HG03378 (cell line): ENCODE measurements at regions not wholly inside any gene's neighbourhood (a gene's known extent, or its start where the extent isn't known, plus 50 kb on each side); places are given as distances from the start of the nearest gene placed in this dataset.
A peak's percentile ranks its signal among the peaks of the same experiment; 100 is the strongest.

Experiments used
- ATAC-seq: cut with Tn5 transposase; IDR thresholded peaks from one replicate; pipeline ENCODE4 v1.9.1; 2021; ENCODE audit warnings: mild to moderate bottlenecking, moderate library complexity; ENCODE audit not compliant: unreplicated experiment

DNA sequence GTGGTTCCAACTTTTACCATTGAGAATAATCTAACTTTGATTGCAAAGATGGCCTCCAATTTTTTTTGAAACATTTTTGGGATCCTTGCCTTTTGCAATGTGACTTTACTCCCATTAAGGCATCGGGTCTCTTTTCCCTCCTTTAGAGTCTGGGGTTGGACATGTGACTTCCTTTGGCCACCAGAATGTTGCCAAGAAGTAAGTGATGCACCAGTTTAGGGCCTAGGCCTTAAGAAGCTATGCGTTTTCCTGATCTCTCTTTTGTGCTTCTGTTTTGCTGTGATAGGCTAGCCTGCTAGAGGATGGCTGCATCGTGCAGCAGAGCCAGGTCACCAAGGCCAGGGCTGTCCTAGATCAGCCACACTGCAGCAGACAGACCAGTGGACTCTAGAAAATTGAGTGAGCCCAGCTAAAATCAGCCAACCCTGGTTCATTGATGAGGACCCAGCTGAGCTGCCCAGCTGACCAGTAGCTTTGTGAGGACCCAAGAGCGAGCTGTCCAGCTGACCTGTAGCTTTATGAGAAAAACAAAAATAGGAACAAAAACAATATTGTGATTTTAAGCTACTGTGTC is 594.0 kb upstream of the JAG1 start:
- ATAC-seq = peak; percentile 10

DNA sequence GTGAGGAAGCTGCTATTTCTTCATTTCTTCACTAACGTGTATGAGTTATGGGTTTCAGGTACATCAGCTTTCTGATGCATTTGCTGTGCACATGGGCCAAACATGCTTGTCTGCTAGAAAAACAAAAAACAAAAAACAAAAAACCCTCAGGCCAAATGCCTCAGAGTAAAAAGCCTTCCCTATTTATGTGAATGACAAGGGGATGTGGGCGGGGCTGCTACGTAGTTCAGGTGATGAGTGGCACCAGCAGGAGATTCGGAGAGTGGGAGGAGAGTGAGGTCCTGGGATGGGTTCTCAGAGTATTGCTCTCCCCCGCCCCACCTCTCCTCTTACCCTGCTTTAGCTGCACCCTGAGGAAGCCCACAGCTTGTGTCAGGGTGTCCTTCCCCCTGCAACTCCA is 596.8 kb upstream of the JAG1 start:
- ATAC-seq = no peak

DNA sequence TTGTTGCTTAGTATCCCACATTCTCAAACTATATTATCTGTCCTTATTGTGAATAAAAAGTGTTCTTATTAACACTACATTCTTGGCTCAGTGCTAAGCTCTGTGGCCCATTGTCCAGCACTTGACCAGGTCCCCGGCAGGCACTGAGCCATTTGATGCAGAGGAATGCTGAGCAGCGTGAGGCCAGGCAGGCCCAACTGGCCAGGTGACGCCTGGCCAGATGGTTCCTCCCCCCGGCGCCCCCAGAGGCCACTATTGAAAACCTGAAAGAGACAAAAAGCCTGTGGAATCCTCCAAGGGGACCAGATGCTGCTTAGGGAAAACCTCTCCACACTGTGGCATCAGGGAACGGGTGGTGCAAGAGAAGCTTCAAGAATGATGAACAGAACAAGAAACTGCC is 597.5 kb upstream of the JAG1 start:
- ATAC-seq = no peak

DNA sequence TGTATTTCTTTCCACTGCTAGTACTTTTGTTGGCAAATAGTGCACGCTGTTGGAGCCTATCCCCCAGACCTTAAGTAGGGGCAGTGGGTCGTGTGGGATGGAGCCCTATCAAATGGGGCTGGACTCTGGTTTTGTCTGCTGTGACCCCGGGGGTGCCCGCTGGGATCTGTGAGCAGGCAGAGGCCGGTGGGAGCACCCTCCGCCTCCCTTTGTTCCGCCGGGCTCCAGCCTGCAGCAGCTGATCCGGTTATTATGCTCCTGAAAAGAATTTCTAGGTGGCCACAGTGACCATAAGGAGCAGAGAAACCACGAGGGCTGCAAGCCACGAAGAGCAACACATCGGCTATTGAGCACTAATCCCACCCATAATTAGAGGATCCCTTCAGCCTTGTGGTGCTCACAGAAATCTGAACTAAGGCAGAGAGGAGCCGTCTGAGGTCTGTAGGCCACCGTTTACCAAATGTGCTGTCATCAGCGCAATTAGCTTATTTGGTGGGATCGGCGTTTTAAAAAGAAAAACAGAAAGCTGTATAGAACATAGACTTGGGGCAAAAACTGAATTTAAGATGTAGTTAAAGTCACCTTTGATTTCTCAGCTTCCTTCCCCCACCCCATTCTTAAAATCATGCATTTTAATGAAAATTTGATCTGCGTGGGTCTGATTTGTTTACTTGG is 598.3 kb upstream of the JAG1 start:
- ATAC-seq = no peak

DNA sequence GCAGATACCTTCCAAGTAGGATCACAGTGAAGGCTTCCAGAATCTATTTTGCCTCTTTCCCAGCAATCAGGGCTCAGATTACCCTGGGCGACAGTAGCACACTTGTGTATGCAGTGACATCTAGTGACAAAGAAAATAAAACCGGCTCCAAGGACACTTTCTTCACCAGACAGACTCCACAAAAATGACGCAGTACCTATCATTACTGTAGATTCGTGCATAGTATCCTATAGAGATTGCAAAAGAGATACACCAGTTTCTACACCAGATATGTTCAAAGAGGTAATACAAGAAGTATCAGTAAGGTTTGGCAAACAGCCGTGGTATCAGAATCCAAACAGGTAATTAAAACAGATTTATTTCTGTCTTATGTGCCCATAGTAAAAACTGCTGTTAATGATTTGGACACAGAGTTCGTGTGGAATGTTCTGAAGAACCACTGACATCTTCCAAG is 600.4 kb upstream of the JAG1 start:
- ATAC-seq = peak; percentile 64

DNA sequence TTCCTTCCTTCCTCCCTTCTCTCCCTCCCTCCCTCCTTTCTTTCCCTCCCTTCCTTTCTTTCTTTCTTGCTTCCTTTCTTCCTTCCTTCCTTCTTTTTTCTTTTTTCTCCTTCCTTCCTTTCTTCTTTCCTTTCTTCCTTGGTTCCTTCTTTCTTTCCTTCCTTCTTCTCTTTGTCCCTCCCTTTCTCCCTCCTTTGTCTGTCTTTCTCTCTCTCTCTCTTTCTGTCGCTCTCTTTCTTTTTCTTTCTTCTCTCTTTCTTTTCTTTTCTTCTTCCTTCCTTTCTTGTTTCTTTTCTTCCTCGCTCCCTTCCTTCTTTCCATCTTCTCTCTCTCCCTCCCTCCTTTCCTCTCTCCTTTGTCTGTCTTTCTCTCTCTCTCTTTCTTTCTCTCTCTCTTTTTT is 601.9 kb upstream of the JAG1 start:
- no peak for ATAC-seq

DNA sequence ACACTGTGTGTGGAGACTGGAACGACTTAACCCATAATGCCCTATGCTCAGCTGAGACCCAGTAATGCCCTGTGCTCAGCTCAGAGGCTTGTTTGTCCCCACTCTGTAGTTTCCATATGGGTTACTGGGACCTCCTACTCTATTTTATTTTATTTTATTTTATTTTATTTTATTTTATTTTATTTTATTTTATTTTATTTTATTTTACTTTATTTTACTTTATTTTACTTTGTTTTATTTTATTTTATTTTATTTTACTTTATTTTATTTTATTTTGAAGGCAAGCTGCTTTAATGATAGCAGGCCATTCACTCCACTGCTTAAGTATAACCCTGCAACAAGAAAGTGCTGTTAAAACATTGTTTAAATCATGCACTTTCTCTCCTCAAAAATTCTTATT is 603.4 kb upstream of the JAG1 start:
- ATAC-seq = no peak

DNA sequence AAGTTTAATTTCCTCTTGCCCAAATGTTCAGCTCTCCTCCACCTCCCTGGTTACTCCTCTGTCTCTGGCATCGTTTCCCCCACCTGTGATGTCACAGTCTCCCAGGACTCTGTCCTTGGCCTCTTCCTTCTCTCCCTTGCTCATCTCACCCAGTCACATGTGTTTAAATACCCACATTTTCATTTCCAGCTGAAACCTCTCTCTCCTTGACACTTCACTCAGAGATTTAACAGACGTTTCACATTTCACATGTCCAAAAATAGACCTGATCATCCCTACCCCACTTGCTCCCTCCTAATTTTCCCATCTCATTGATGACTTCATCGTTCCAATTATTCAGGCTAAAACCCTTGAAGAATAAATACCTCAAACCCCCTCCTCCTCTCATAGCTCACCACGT is 604.1 kb upstream of the JAG1 start:
- ATAC-seq = no peak

DNA sequence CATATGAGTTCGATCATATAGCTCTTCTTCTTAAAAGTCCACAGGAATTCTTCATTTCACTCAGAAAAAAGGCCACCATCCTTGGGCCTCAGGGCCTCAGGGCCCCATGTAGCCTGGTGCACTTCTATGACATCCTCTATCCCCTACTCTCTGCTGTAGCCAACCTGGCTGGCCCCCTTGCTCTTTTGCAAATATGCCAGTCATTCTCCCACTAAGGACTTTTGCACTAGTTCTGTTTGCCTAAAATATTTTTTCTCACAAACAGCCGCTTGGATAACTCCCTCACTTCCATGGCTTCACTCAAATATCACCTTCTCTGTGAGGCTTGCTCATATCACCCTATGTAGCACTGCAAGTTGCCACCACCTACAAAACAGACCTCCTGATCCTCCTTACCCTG is 604.7 kb upstream of the JAG1 start:
- no peak for ATAC-seq

DNA sequence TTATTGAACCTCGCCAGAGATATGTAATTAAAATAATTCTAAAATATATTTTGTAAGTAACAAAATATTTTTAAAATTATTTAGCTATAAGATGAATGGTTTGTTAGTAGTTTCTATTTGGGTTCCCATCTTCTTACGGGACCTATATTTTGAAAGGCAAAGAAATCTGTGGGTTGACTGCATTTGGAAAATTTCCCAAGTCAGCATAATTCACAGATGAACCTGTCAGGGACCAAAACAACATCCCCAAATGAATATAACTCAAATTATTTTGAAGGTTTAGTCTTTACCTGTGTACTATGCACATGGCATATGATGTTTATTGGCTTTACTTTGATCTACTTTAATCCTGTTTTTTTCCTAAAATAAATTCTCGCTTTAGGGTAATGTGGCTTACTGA is 607.4 kb upstream of the JAG1 start:
- no peak for ATAC-seq

DNA sequence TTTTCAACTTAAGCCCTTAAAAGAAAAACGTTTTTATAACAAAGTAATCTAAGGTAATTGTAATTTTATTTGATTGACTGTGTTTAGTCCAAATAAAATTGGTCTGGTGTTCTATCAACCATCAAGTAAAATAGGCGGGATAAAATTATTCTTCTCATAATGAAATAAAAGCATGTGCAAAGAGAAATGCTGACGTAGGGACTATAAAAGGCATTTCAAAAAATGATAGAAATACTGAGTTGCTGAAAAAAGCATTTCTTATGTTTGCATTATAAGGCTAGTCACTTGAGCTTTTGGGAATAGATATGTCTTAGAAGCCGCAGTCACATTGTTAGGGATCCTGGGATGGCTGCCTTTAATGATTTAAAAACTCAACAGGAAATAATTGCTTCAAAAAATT is 608.0 kb upstream of the JAG1 start:
- no peak for ATAC-seq

DNA sequence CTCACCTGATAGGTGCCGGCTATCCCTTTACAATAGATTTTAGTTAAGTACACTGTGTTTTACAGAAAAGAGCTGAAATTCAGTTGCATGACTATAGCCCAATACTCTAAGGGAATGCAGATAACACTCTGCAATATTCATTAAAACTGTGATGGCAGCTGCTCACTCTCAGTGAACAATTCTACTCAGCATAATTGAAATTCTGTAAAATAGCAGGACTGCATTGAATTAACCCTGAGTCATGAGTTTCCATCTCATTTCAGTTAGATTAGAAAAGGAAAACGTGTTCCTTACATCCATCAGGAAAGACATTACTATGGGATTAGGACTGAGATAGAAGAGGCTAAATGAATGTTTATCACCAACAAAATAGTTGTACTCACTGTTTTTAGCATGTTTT is 613.3 kb upstream of the JAG1 start:
- no peak for ATAC-seq

DNA sequence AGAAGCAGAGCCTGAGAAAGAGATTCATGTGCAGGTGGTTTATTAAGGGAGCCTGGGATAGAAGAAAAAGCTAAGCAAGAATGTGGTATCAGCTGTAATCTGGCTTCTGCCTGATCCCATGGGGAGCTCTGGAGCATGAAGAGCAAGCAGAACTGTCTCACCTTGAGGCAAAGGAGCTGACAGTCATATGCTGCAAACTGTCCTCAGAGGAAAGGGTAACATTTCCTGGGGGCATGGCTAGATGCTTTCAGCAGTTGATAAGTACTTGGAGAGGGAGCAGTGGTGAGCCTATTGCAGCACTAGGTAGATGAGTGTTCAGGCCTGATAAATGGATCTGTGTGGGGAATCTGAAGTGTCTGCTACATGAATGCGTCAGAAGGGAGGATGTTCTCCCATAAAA is 621.5 kb upstream of the BTBD3 start:
- ATAC-seq = no peak

DNA sequence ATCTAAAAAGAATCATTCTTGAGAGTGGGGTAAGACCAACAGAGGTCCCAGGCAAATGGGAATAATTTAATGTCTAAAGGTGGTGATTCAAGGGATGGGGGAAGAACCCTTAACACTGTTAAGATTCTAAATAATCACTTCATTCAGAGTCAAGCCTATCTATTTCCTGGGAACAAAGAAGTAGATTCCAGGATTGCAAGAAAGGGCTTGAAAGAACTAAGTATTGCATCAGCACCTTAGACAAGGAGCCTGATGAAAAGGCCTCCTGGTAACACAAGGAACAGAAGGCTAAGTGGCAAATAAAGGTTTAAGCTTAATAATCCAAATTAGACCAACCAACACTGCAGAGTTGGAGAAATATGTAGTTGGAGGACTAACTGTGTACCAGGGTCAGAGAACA is 620.7 kb upstream of the BTBD3 start:
- no peak for ATAC-seq

DNA sequence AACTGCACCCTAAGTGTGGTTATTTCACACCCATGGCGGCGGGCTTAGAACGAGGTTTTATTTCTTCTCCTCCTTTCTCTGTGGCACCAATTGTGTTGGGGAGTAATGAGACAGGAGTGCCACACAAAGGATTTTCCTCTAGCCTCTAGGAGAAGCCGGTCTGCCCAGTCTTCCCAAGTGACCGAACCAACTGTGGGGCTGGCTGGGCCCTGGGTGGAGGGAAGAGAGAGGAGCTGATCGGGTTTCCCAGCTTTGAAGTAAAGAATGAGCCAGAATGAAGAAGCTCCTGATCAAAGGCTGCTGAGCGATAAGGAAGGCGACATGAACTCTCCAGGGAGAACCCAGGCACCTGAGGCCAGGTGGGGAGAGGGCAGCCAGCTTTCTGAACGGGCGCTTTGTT is 616.0 kb upstream of the BTBD3 start:
- ATAC-seq = no peak

DNA sequence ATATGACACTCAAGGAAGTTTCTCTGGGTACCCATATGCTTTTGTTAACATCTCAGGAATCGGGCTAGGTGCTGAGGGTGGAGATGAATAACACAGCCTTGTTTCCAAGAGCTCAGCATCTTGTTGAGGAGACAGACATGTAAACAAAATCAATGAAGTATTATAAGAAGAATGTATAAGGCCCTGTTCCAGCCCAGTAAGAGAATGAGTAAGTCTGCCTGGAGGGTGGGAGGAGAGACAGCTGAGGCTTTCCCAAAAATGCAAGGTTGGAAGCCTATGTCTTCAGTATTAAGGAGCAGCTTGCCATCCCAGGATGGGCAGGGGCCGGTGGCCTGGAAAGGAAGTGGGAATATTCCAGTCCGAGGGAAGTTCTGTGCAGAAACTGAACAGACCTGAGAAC is 615.3 kb upstream of the BTBD3 start:
- no peak for ATAC-seq

DNA sequence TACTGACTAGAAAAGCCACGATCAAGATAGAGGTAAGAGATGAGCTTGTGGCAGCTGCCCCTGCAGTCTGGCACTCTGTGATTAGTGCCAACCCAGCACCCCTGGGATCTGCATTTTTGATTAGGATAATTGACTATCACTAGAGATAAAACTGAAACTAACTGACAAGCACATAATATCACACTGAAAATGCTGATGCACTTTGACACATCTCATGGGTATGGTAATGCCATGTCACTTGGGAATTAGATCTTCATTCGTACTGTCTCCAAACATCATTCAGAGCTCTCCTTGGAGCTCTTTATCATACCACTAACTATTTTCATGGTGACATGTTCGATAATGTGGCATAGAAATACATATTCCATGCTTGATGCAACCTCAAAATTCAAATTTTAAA is 612.9 kb upstream of the BTBD3 start:
- ATAC-seq = no peak

DNA sequence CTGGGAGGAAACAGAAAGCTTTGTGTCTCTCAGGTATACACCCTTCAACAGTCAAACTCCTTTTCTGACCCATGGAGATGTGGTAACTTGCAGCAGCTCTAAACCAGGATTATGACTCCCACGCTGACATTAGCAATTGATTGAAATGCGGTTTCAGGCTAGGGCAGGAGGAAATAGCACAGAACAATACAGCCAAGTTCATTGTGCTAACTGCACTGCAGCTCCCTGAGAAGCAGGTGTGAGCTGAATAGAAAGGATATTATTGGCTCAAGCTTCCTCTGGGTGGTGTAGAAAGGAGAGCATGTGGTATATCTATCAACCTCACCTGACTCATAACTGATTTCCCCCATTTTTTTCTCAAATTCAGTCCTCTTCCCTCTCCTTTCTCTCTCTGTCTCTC is 612.3 kb upstream of the BTBD3 start:
- ATAC-seq = no peak

DNA sequence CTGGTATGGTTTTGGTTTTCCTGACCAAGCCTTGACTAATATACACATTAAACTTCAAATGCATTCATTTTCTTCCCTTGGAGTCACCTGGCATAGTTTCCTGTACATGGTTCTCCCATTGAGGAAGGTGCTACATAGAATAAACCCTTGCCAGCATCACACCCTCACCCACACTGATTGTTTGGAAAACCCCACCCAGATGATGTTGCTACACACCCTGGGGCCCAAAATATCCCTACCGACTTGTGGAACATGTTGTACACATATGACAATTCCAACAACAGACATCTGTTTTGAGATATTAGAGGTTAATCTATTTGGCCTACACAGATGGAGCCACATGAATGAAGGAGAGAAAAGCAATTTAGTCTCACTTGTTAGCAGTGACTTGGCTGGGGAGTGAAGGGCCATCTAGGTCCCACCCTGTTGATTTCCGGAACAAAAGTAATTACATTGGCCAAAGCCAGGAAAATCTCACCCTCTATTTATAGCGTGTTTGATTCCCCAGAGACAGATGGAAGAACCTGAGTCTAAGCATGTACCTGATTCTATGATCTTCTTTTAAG is 606.0 kb upstream of the BTBD3 start:
- ATAC-seq = no peak

DNA sequence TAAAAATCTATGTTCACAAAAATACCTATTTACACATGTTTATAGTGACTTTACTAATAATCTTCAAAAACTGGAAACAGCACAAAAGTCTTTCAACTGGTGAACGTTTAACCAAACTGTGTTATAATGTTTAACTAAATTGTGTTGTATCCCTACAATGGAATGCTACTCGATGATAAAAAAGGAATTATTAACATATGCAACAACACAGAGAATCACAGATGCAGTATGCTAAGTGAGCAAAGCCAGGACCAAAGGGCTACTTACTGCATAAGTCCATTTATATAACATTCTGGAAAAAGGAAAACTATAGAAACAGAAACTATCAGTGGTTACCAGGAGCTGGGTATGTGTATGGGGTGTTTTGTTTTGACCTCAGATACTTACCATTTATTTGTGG is 602.2 kb upstream of the BTBD3 start:
- no peak for ATAC-seq

DNA sequence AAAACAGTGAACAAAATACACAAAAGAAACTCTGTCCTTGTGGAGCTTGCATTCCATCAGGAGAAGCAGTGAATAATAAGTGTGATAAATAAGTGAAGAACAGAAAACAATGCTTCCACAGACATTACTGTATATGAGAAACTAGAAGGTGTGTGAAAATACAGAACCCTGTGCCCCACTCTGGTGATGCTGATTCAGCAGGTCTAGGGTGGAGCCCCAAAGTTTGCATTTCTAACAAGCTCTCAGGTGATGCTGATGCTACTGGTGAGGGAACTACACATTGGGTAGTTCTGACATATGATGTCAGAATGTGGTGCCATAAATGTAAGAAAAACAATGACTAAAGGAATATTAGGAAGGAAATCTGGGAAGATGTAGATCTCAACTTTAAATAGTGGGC is 601.4 kb upstream of the BTBD3 start:
- no peak for ATAC-seq

DNA sequence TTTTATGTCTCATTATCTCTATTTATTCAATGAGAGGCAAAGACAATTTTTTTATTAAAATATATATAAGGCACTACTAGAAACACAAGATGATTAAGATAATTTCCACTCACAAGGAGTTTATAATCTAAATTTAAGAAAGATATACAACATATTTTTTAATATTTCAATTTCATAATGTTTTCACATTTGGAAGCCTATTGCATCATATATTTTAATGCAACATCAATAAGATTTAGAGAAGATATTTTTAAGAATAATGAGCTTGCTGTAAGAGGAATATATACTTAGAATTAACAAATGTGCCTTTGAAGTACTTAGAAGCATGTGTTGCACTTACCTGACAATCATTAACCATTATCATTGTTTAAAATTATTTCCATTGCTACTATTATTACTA is 597.7 kb upstream of the BTBD3 start:
- ATAC-seq = no peak

DNA sequence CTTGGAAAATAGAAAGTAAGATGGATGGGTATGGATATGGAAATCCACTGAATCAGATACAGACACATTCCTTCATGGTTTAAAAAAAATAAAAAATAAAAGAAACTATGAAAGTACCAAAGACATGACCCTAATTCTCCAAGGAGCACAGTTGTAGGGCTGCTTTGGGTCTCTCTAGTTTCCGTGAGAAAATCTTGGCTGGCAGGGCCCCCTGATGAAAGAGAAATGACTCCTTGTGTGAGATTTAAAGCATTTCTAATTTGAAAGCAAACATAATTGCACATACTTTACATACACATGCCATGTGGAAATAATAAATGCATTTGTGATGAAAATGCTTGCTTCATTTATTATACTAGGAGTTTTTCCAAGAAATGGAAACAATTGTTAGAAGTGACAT is 593.9 kb upstream of the BTBD3 start:
- no peak for ATAC-seq
